GM12872 (cell line): ENCODE measurements at regions not wholly inside any gene's neighbourhood (a gene's known extent, or its start where the extent isn't known, plus 50 kb on each side); places are given as distances from the start of the nearest gene placed in this dataset.

Experiments used
- CTCF ChIP-seq: IDR thresholded peaks from 3 replicates; pipeline ENCODE4 v1.5.1; 2011; ENCODE audit warnings: low read depth, mild to moderate bottlenecking, low read length, moderate library complexity; ENCODE audit not compliant: insufficient read depth

- TF ChIP-seq CTCF: no peak
Observed at GRCh38 chr11:15590132-15590531, 475.4 kb downstream of the INSC start.

- no peak for TF ChIP-seq CTCF
Observed at GRCh38 chr11:15591112-15591537, 476.4 kb downstream of the INSC start.

- TF ChIP-seq CTCF: no peak
Observed at GRCh38 chr11:15594607-15595006, 479.9 kb downstream of the INSC start.

GRCh38 chr11:15599376-15599775, 484.7 kb downstream of the INSC start:
- no peak for TF ChIP-seq CTCF

GRCh38 chr11:15602047-15602446, 487.3 kb downstream of the INSC start:
- TF ChIP-seq CTCF: no peak

GRCh38 chr11:15602785-15603567, 488.3 kb downstream of the INSC start:
- TF ChIP-seq CTCF: no peak

GRCh38 chr11:15605094-15605493, 490.4 kb downstream of the INSC start:
- no peak for TF ChIP-seq CTCF
